IPS DF 4.7 (cell line): ENCODE measurements at regions not wholly inside any gene's neighbourhood (a gene's known extent, or its start where the extent isn't known, plus 50 kb on each side); places are given as distances from the start of the nearest gene placed in this dataset.

Experiments used
- DNase-seq: peaks from one replicate; pipeline ENCODE4 v3.0.0-alpha.2; 2013; ENCODE audit warnings: low spot score; ENCODE audit errors: extremely low read depth

- DNase-seq = no peak
Observed at GRCh38 chr9:119667916-119668315, 298.7 kb upstream of the BRINP1 start.

GRCh38 chr9:119667163-119667562, 297.9 kb upstream of the BRINP1 start:
- no peak for DNase-seq

GRCh38 chr9:119662329-119662728, 293.1 kb upstream of the BRINP1 start:
- no peak for DNase-seq

- DNase-seq = no peak
Observed at GRCh38 chr9:119652931-119653330, 283.7 kb upstream of the BRINP1 start.

GRCh38 chr9:119649205-119649604, 280.0 kb upstream of the BRINP1 start:
- DNase-seq = no peak

GRCh38 chr9:119639287-119639955, 270.2 kb upstream of the BRINP1 start:
- peak; percentile 7 for DNase-seq

GRCh38 chr9:119634006-119634405, 264.8 kb upstream of the BRINP1 start:
- no peak for DNase-seq

GRCh38 chr9:119611565-119611964, 242.3 kb upstream of the BRINP1 start:
- DNase-seq = no peak

- no peak for DNase-seq
Observed at GRCh38 chr9:119609277-119609971, 240.2 kb upstream of the BRINP1 start.

GRCh38 chr9:119601632-119602031, 232.4 kb upstream of the BRINP1 start:
- DNase-seq = no peak

GRCh38 chr9:119597499-119597898, 228.3 kb upstream of the BRINP1 start:
- no peak for DNase-seq

- DNase-seq = no peak
Observed at GRCh38 chr9:119596703-119597102, 227.5 kb upstream of the BRINP1 start.

- DNase-seq = no peak
Observed at GRCh38 chr9:119588874-119589744, 219.9 kb upstream of the BRINP1 start.

GRCh38 chr9:119577881-119578280, 208.6 kb upstream of the BRINP1 start:
- no peak for DNase-seq

GRCh38 chr9:119559986-119560385, 190.8 kb upstream of the BRINP1 start:
- DNase-seq = no peak

- no peak for DNase-seq
Observed at GRCh38 chr9:119559056-119559455, 189.8 kb upstream of the BRINP1 start.

- DNase-seq = peak; percentile 53
Observed at GRCh38 chr9:119556129-119556875, 187.1 kb upstream of the BRINP1 start.

- no peak for DNase-seq
Observed at GRCh38 chr9:119544492-119544891, 175.3 kb upstream of the BRINP1 start.

- no peak for DNase-seq
Observed at GRCh38 chr9:119537138-119537537, 167.9 kb upstream of the BRINP1 start.

GRCh38 chr9:119533504-119533903, 164.3 kb upstream of the BRINP1 start:
- DNase-seq = no peak

- no peak for DNase-seq
Observed at GRCh38 chr9:119526698-119527097, 157.5 kb upstream of the BRINP1 start.
